Colonic mucosa (tissue), 4 donors: ENCODE measurements at regions not wholly inside any gene's neighbourhood (a gene's known extent, or its start where the extent isn't known, plus 50 kb on each side); places are given as distances from the start of the nearest gene placed in this dataset.

ENCODE experiments used
- DNase-seq: peaks from one replicate; pipeline ENCODE4 v3.0.0-alpha.2; 2020
- H3K27ac ChIP-seq: fragments of 200-600 bp; one replicate; pipeline ENCODE4 v1.8.0; 2021
- H3K27me3 ChIP-seq: fragments of 200-600 bp; one replicate; pipeline ENCODE4 v1.8.0; 2021
- H3K36me3 ChIP-seq: fragments of 200-600 bp; one replicate; pipeline ENCODE4 v1.8.0; 2021
- H3K4me1 ChIP-seq: fragments of 200-600 bp; one replicate; pipeline ENCODE4 v1.8.0; 2021; ENCODE audit warnings: mild to moderate bottlenecking
- H3K4me3 ChIP-seq: fragments of 200-600 bp; one replicate; pipeline ENCODE4 v1.8.0; 2021
- H3K9ac ChIP-seq, 2 donors: one replicate each; pipeline ENCODE4 v1.7.0; 2013; ENCODE audit warnings: control low read depth in 2 of 2, low read depth in 2 of 2, low read length in 2 of 2
- H3K9me3 ChIP-seq: fragments of 200-600 bp; one replicate; pipeline ENCODE4 v1.8.0; 2021
- intact Hi-C: fragments of 100-400 bp; cut with DNase I; formaldehyde crosslinking; loops from one replicate; pipeline ENCODE4 v1.14.1; 2022
- TF ChIP-seq, protein P1 (sequence below): fragments of 200-600 bp; IDR thresholded peaks from one replicate; pipeline ENCODE4 v1.8.0; 2022; ENCODE audit warnings: antibody characterized with exemption, mild to moderate bottlenecking
- donor health status: healthy.
- donor health status: DM: no; HTN: no; CAD: no.
- donor health status: DM: no; HTN: no; CAD: no.

DNA sequence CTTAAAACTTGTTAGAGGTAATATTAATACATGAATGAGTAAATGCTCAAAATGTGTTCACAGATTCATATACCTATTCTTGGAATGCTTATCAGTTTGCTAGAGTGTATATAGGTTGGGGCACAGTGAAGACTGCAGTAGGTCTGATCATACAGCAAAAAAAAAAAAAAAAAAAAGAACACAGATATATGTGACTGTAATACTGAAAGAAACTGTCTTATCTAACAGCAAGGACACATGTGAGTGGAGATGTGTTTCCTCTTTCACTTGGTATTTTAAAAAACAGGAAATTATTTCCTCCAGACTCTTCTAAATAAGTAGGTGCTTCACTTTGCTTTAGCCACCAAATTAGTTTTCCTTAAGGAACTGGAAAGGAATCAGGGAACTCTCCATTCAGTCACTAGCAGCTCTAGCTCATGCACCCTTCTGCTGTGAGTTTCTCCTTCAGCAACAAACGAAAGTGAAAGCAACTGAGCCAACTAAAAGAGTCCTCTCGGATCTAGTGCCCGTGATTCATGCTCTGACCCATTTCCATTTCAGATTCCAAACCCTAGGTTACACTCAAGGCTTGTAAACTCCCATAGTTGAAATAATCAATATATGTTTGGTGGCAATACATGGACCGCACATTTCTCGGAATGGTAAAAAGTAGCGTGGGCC lies 98.5 kb downstream of the DSEL start:
- no peaks in the 10 kb centered on the region for H3K9me3 ChIP-seq
- TF ChIP-seq, protein P1, sequence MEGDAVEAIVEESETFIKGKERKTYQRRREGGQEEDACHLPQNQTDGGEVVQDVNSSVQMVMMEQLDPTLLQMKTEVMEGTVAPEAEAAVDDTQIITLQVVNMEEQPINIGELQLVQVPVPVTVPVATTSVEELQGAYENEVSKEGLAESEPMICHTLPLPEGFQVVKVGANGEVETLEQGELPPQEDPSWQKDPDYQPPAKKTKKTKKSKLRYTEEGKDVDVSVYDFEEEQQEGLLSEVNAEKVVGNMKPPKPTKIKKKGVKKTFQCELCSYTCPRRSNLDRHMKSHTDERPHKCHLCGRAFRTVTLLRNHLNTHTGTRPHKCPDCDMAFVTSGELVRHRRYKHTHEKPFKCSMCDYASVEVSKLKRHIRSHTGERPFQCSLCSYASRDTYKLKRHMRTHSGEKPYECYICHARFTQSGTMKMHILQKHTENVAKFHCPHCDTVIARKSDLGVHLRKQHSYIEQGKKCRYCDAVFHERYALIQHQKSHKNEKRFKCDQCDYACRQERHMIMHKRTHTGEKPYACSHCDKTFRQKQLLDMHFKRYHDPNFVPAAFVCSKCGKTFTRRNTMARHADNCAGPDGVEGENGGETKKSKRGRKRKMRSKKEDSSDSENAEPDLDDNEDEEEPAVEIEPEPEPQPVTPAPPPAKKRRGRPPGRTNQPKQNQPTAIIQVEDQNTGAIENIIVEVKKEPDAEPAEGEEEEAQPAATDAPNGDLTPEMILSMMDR, result no peak
- H3K4me1 ChIP-seq, result no peaks in the 10 kb centered on the region
- no peak overlapping the region for H3K9ac ChIP-seq
- no peak overlapping the region for H3K4me3 ChIP-seq
- H3K27me3 ChIP-seq, result no peaks in the 10 kb centered on the region
- H3K36me3 ChIP-seq, result no peaks in the 10 kb centered on the region
- no peak overlapping the region for H3K27ac ChIP-seq
- intact Hi-C loops, result no loop called here
- no peak for DNase-seq

DNA sequence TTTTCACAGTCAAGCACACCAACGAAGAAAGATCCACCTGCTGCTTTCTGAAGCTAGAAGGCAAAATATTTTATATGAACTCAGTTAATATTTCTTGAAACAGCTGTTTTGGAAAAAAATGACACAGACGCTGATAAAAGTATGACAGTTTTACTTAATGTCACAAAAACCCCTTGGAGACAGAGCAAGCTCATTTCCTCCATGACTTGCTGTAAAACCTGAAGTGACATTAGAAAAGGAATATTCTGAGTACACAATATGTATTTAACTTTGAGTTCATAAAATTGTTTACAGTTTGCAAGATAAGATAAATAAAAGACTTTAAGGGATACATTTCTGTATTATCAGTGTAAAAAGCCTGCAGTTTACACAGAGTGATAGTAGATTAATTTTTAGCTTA lies 105.4 kb downstream of the DSEL start:
- Histone ChIP-seq H3K36me3 (no peaks in the 10 kb centered on the region), H3K4me3 (no peak overlapping the region), H3K9me3 (no peaks in the 10 kb centered on the region), H3K4me1 (no peaks in the 10 kb centered on the region), H3K27me3 (no peaks in the 10 kb centered on the region), H3K27ac (no peak overlapping the region), H3K9ac (no peak overlapping the region)
- intact Hi-C loops, result no loop called here
- DNase-seq, result no peak
- TF ChIP-seq, protein P1, result no peak

DNA sequence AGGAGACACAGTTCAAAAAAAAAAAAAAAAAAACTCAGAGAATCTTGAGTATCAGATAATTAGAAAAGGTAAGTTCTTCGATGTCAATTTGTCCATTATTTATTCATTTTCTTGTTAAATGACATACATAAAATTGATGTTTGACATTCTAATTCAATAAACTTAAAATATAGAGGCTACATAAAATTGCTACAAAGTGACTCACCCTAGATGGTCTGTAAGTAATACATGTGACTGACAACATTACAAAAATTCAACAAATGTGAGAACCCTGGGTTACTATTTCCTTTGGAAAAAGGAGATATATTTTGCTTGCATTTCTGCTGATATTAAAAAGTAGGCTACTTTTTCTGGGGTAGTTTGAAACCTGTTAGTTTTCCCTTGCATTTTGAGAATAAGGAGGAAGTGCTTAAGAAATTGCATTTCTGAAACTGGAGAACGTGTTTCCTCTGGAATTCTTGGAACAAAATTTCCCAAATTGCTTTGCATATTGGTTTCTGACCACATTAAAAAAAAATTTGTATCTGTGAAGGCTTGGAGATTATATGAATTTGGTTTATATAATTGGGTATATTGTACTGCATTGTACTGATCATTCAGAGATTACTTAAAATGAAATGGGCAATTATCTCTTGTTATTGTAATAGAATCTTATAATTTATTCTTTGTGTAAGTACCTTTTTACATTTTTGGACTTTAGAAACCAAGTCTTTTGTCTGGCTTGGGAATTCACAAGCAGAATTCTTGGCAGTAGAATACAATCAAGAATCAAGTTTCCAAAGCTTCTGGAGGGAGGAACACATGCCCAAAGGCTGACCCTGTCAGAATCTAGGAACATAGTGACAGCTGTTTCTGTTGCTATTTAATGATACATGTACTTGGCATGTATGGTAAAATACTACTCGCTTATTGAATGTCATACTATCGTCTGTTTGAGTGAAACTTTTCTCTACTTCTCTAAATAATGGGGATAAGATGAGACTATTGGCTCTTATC lies 106.1 kb downstream of the DSEL start:
- intact Hi-C loops, result no loop called here
- Histone ChIP-seq H3K36me3 (no peaks in the 10 kb centered on the region), H3K4me3 (no peak overlapping the region), H3K27me3 (no peaks in the 10 kb centered on the region), H3K9me3 (no peaks in the 10 kb centered on the region), H3K27ac (no peak overlapping the region), H3K9ac (no peak overlapping the region), H3K4me1 (no peaks in the 10 kb centered on the region)
- DNase-seq, result no peak
- TF ChIP-seq, protein P1, result no peak

DNA sequence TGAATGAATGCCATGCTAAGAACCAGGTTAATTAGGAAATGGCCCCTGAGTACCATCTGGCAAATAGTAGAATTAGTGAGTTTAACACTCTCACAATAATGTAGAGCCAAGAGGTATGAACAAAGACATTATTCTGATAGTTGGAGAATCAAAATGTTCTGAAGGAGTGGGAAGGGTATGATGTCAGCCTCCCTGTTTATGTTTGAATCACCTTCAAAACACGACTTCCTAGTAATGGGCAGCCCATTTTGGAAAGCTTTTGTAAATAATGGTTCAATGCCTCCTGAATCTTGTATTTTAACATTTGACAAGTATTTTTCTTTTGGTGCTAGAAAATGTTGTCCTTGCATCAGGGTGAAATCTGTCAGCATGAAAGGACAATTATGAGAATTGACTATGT lies 108.3 kb downstream of the DSEL start:
- Histone ChIP-seq H3K4me1 (no peaks in the 10 kb centered on the region), H3K9ac (no peak overlapping the region), H3K36me3 (no peaks in the 10 kb centered on the region), H3K27ac (no peak overlapping the region), H3K9me3 (no peaks in the 10 kb centered on the region), H3K4me3 (no peak overlapping the region), H3K27me3 (no peaks in the 10 kb centered on the region)
- no peak for DNase-seq
- TF ChIP-seq, protein P1, result no peak
- intact Hi-C loops, result no loop called here

DNA sequence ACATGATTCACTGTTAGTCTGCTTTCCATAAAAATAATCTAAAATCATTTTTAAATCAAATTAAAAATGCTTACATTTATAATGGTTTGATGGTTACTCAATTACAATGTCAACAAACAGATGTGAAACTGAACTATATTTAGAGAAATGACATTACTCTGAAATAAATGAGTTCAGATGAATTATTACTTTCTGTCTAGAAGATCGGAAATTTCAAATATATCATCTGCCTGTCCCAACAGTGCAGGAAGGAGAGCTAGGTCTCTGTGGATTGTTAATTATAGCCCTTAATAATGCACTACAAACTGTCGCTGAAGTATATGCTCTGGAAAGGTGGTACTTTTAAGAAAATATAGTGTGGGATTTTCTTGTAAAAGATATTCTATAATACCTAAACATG lies 109.8 kb downstream of the DSEL start:
- no peak overlapping the region for H3K9ac ChIP-seq
- H3K9me3 ChIP-seq, result no peaks in the 10 kb centered on the region
- no peak for DNase-seq
- no peak overlapping the region for H3K27ac ChIP-seq
- no peak overlapping the region for H3K4me3 ChIP-seq
- no peaks in the 10 kb centered on the region for H3K27me3 ChIP-seq
- intact Hi-C loops, result no loop called here
- H3K36me3 ChIP-seq, result no peaks in the 10 kb centered on the region
- H3K4me1 ChIP-seq, result no peaks in the 10 kb centered on the region
- TF ChIP-seq, protein P1, result no peak
